Activated T-cell treated with anti-CD3 and anti-CD28 coated beads, Interleukin-2, amount 50 U/mL, for 24 hours (primary cell): ENCODE measurements at regions not wholly inside any gene's neighbourhood (a gene's known extent, or its start where the extent isn't known, plus 50 kb on each side); places are given as distances from the start of the nearest gene placed in this dataset.
"Not testable (repeated sequence)": the region's sequence is repeated elsewhere in the genome, so short reads cannot be mapped to it uniquely, and the experiment has no call there.

ENCODE experiments used
- DNase-seq: peaks from one replicate; pipeline ENCODE4 v3.0.0-alpha.2; 2020
- H3K27ac Mint-ChIP-seq: 2 replicates; pipeline ENCODE4 v1.8.0; 2020; ENCODE audit warnings: mild to moderate bottlenecking, mixed read lengths
- H3K27me3 Mint-ChIP-seq: 2 replicates; pipeline ENCODE4 v1.8.0; 2020; ENCODE audit warnings: mixed read lengths
- H3K36me3 Mint-ChIP-seq: 2 replicates; pipeline ENCODE4 v1.8.0; 2020; ENCODE audit warnings: low read depth, mixed read lengths
- H3K4me1 Mint-ChIP-seq: 2 replicates; pipeline ENCODE4 v1.8.0; 2020; ENCODE audit warnings: low read depth, mixed read lengths
- H3K4me3 Mint-ChIP-seq: 2 replicates; pipeline ENCODE4 v1.8.0; 2020; ENCODE audit warnings: mild to moderate bottlenecking, moderate library complexity, mixed read lengths
- H3K9me3 Mint-ChIP-seq: 2 replicates; pipeline ENCODE4 v1.8.0; 2020; ENCODE audit warnings: mixed read lengths

DNA sequence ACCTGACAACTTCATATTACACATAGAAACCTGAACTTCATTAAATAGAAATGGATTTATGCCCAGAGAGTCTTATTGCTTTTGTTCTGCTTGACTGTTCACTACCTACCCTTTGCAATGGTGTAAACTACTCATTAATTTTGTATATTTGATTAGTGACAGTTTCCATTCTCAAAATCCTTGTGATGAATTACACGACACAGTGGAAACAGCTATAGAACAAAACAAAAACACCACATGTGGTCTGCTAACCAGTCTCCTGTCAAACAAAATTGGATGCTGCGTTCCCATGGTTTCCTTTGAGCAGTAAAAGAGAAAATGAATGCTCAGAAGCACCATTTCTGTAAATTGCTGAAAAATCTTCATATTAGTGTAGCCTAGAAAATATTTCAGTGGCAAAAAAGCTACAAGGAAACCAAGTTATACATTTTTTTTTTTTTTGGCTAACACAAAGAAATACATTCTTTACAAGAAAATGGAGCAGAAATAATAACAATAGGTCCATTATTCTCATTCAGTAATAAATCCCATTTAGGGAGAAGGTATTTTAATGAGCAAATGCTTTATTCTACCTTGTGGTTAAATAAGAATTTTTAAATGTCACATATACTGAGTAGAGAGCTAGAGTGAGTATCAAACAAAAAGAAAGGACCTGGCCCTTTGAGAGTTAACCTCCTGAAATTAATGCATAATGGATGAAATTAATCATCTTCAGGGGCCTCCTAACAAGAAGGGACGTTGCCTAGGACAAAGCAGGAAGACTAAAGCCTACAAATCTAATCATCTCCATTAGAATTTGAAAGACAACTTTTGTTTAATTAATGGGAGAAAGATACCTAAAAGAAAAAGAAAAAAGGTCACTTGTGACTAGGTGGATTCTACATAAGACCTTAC lies 355.1 kb upstream of the ZC3H15 start:
- no peaks in the 10 kb centered on the region for H3K27me3 Mint-ChIP-seq
- no peaks in the 10 kb centered on the region for H3K36me3 Mint-ChIP-seq
- no peak for DNase-seq
- H3K4me3 Mint-ChIP-seq, result no peak overlapping the region
- no peak overlapping the region for H3K27ac Mint-ChIP-seq
- peaks cover 2% of the 10 kb centered on the region for H3K9me3 Mint-ChIP-seq
- H3K4me1 Mint-ChIP-seq, result no peaks in the 10 kb centered on the region

- H3K4me1 Mint-ChIP-seq, result no peaks in the 10 kb centered on the region
- H3K4me3 Mint-ChIP-seq, result no peak overlapping the region
- H3K27ac Mint-ChIP-seq, result no peak overlapping the region
- no peaks in the 10 kb centered on the region for H3K27me3 Mint-ChIP-seq
- DNase-seq, result no peak
- no peaks in the 10 kb centered on the region for H3K36me3 Mint-ChIP-seq
- H3K9me3 Mint-ChIP-seq, result peaks cover 2% of the 10 kb centered on the region
Measured at GRCh38 chr2:186135686-186136085, 350.4 kb upstream of the ZC3H15 start.

GRCh38 chr2:186136860-186137259 lies 349.2 kb upstream of the ZC3H15 start:
- no peaks in the 10 kb centered on the region for H3K36me3 Mint-ChIP-seq
- H3K27ac Mint-ChIP-seq, result no peak overlapping the region
- peaks cover 2% of the 10 kb centered on the region for H3K9me3 Mint-ChIP-seq
- H3K4me1 Mint-ChIP-seq, result no peaks in the 10 kb centered on the region
- H3K4me3 Mint-ChIP-seq, result no peak overlapping the region
- no peak for DNase-seq
- H3K27me3 Mint-ChIP-seq, result no peaks in the 10 kb centered on the region

DNA sequence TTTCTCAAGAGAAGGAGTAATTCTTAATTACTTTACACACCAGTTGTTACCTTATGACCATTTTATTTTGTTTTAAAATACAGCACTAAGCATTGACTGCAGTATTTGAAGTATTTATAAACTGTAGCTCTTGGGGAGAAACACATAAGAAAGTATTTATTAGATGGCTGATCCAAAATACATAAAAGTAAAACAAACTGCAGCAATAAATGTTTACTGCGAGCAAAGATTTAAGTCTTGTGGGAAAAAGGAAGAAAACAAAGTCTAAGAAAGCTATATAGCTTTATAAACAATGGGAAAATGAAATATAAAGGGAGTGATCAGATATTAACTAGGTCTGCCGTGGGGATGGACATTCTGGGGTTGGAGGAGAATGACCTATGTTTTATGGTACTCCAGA lies 347.2 kb upstream of the ZC3H15 start:
- H3K36me3 Mint-ChIP-seq, result no peaks in the 10 kb centered on the region

GRCh38 chr2:186159101-186159500 lies 327.0 kb upstream of the ZC3H15 start:
- no peaks in the 10 kb centered on the region for H3K4me1 Mint-ChIP-seq
- peaks cover 48% of the 10 kb centered on the region for H3K9me3 Mint-ChIP-seq
- peaks cover 42% of the 10 kb centered on the region for H3K36me3 Mint-ChIP-seq
- no peak overlapping the region for H3K4me3 Mint-ChIP-seq
- H3K27ac Mint-ChIP-seq, result no peak overlapping the region
- no peak for DNase-seq
- no peaks in the 10 kb centered on the region for H3K27me3 Mint-ChIP-seq

More for the DNA sequence above, 347.2 kb upstream of the ZC3H15 start:
- Mint-ChIP-seq H3K27me3 (no peaks in the 10 kb centered on the region), H3K4me1 (no peaks in the 10 kb centered on the region), H3K4me3 (no peak overlapping the region), H3K27ac (no peak overlapping the region), H3K9me3 (no peaks in the 10 kb centered on the region)
- no peak for DNase-seq

DNA sequence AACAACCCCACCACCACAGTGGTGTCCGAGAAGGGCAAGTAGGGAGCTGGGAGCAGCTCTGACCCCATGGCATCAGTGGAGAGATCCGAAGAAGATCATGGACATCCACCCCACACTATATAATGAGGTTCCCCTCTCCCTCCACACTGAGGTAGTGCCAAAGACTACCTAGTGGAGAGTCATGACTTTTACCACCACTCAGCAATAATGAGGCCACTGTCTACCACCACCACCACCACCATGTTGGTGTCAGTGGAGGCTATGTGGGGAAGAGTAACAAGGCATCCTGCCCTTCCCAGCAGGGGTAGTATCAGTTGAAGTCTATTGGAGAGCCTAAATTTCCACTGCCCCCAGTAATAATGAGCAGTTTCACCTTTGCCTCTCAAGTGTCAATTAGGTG lies 321.7 kb upstream of the ZC3H15 start:
- Mint-ChIP-seq H3K27ac (no peak overlapping the region), H3K36me3 (peaks cover 20% of the 10 kb centered on the region), H3K27me3 (no peaks in the 10 kb centered on the region), H3K4me1 (no peaks in the 10 kb centered on the region), H3K9me3 (peaks cover 21% of the 10 kb centered on the region), H3K4me3 (no peak overlapping the region)
- DNase-seq, result no peak

- Mint-ChIP-seq H3K27me3 (no peaks in the 10 kb centered on the region), H3K9me3 (no peaks in the 10 kb centered on the region), H3K36me3 (no peaks in the 10 kb centered on the region), H3K4me1 (no peaks in the 10 kb centered on the region), H3K4me3 (no peak overlapping the region), H3K27ac (no peak overlapping the region)
- DNase-seq, result no peak
Measured at GRCh38 chr2:186170693-186171092, 315.4 kb upstream of the ZC3H15 start.

DNA sequence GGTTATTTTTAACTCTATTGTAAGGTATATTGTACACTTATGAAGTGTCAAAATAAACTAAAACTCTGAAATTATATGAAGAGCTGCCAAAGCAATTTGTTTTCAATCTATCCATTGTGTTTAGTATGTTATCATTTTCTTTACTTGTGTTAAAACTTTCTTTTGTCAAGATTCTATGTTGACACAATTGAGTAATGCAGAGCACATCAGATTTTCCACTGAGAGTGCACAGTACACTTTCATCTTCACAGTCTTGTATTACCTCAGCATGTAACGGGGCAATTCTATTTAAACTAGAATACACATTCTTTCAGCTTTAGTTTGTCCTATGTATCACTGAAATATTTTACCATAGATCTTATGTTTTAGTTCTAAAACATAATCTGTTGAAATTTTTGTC lies 304.4 kb upstream of the ZC3H15 start:
- no peak overlapping the region for H3K4me3 Mint-ChIP-seq
- H3K4me1 Mint-ChIP-seq, result no peaks in the 10 kb centered on the region
- no peaks in the 10 kb centered on the region for H3K36me3 Mint-ChIP-seq
- H3K27ac Mint-ChIP-seq, result no peak overlapping the region
- no peaks in the 10 kb centered on the region for H3K9me3 Mint-ChIP-seq
- no peak for DNase-seq
- no peaks in the 10 kb centered on the region for H3K27me3 Mint-ChIP-seq

DNA sequence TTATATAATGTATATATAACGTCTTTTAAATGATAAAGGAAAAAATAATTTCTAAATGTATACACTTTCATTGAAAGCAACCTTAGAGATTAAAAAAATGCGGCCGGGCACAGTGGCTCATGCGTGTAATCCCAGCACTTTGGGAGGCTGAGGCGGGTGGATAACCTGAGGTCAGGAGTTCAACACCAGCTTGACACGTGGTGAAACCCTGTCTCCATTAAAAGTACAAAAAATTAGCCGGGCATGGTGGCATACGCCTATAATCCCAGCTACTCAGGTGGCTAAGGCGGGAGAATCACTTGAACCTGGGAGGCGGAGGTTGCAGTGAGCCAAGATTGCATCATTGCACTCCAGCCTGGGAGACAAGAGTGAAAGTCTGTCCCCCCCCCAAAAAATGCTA lies 303.7 kb upstream of the ZC3H15 start:
- not testable (repeated sequence) for H3K27ac Mint-ChIP-seq, H3K27me3 Mint-ChIP-seq, H3K36me3 Mint-ChIP-seq

DNA sequence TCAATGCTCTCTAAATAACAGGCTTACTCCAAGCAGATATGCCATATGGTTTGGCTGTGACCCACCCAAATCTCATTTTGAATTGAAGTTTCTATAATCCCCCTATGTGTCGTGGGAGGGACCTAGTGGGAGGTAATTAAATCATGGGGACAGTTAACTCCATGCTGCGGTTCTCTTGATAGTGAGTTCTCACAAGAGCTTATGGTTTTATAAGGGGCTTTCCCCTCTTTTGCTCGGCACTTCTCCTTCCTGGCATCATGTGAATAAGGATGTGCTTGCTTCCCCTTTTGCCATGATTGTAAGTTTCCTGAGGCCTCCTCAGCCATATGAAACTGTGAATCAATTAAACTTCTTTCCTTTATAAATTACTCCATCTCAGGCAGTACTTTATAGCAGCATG lies 302.7 kb upstream of the ZC3H15 start:
- H3K27me3 Mint-ChIP-seq, result no peaks in the 10 kb centered on the region
- no peak overlapping the region for H3K27ac Mint-ChIP-seq
- H3K4me3 Mint-ChIP-seq, result no peak overlapping the region
- no peaks in the 10 kb centered on the region for H3K36me3 Mint-ChIP-seq
- no peaks in the 10 kb centered on the region for H3K9me3 Mint-ChIP-seq
- no peaks in the 10 kb centered on the region for H3K4me1 Mint-ChIP-seq
- no peak for DNase-seq

More for the DNA sequence above, 303.7 kb upstream of the ZC3H15 start:
- not testable (repeated sequence) for H3K4me1 Mint-ChIP-seq, DNase-seq, H3K9me3 Mint-ChIP-seq, H3K4me3 Mint-ChIP-seq

- Mint-ChIP-seq H3K4me1 (no peaks in the 10 kb centered on the region), H3K27me3 (no peaks in the 10 kb centered on the region), H3K27ac (no peak overlapping the region), H3K9me3 (peaks cover 5% of the 10 kb centered on the region), H3K36me3 (no peaks in the 10 kb centered on the region), H3K4me3 (no peak overlapping the region)
- DNase-seq, result no peak
Measured at GRCh38 chr2:186187854-186188253, 298.2 kb upstream of the ZC3H15 start.

DNA sequence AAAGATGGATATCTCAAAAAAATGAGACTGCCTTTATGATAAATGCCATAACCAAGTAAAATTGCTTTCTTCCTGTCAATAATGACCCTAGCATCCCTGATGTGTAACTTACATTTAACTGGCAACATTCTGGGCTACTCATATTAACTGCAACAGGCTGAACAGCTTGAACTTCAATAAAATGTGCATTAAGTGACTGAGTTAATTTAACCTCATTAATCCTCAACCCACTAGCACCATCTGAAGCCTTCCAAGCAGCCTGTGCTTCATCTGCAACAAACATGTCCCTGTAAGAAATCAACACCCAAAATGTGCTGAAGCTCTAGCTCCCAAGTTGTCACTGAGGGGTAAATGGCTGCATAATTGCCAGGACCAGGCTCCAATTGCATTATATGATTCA lies 296.2 kb upstream of the ZC3H15 start:
- Mint-ChIP-seq H3K27me3 (no peaks in the 10 kb centered on the region), H3K9me3 (peaks cover 5% of the 10 kb centered on the region), H3K4me1 (no peaks in the 10 kb centered on the region), H3K36me3 (no peaks in the 10 kb centered on the region), H3K27ac (no peak overlapping the region), H3K4me3 (no peak overlapping the region)
- DNase-seq, result no peak

- no peaks in the 10 kb centered on the region for H3K4me1 Mint-ChIP-seq
- H3K9me3 Mint-ChIP-seq, result peaks cover under 1% of the 10 kb centered on the region
- no peak overlapping the region for H3K27ac Mint-ChIP-seq
- no peaks in the 10 kb centered on the region for H3K27me3 Mint-ChIP-seq
- DNase-seq, result no peak
- H3K36me3 Mint-ChIP-seq, result no peaks in the 10 kb centered on the region
- no peak overlapping the region for H3K4me3 Mint-ChIP-seq
Measured at GRCh38 chr2:186195696-186196095, 290.4 kb upstream of the ZC3H15 start.

- no peaks in the 10 kb centered on the region for H3K27me3 Mint-ChIP-seq
- H3K9me3 Mint-ChIP-seq, result no peaks in the 10 kb centered on the region
- H3K36me3 Mint-ChIP-seq, result no peaks in the 10 kb centered on the region
- no peak overlapping the region for H3K27ac Mint-ChIP-seq
- DNase-seq, result no peak
- H3K4me3 Mint-ChIP-seq, result no peak overlapping the region
- no peaks in the 10 kb centered on the region for H3K4me1 Mint-ChIP-seq
Measured at GRCh38 chr2:186197955-186198354, 288.1 kb upstream of the ZC3H15 start.

- Mint-ChIP-seq H3K4me1 (peaks cover 3% of the 10 kb centered on the region), H3K27ac (no peak overlapping the region), H3K27me3 (no peaks in the 10 kb centered on the region), H3K36me3 (no peaks in the 10 kb centered on the region), H3K9me3 (no peaks in the 10 kb centered on the region), H3K4me3 (no peak overlapping the region)
- no peak for DNase-seq
Measured at GRCh38 chr2:186199029-186199428, 287.0 kb upstream of the ZC3H15 start.
